Cardiac fibroblast (primary cell): ENCODE measurements at regions not wholly inside any gene's neighbourhood (a gene's known extent, or its start where the extent isn't known, plus 50 kb on each side); places are given as distances from the start of the nearest gene placed in this dataset.

Experiments
- DNase-seq, 2 donors: peaks; one replicate each; pipeline versions ENCODE4 v3.0.0 to v3.0.0-alpha.2; 2010; ENCODE audit warnings: low read depth in 2 of 2
- H3K4me3 ChIP-seq, 2 donors: replicated peaks in 1 of 2; 1 replicate in 1 of 2; 2 replicates in 1 of 2; pipeline ENCODE4 v1.5.1; 2011; ENCODE audit warnings: low read depth in 2 of 2, low read length in 2 of 2, mild to moderate bottlenecking in 2 of 2, moderate library complexity in 1 of 2
- TF ChIP-seq, protein P1 (sequence below): IDR thresholded peaks from one replicate; pipeline ENCODE4 v1.5.1; 2011; ENCODE audit warnings: low read depth, mild to moderate bottlenecking, low read length, inconsistent platforms

GRCh38 chr18:27579364-27579763 lies 394.3 kb upstream of the CHST9 start:
- DNase-seq, result no peak
- TF ChIP-seq, protein P1, sequence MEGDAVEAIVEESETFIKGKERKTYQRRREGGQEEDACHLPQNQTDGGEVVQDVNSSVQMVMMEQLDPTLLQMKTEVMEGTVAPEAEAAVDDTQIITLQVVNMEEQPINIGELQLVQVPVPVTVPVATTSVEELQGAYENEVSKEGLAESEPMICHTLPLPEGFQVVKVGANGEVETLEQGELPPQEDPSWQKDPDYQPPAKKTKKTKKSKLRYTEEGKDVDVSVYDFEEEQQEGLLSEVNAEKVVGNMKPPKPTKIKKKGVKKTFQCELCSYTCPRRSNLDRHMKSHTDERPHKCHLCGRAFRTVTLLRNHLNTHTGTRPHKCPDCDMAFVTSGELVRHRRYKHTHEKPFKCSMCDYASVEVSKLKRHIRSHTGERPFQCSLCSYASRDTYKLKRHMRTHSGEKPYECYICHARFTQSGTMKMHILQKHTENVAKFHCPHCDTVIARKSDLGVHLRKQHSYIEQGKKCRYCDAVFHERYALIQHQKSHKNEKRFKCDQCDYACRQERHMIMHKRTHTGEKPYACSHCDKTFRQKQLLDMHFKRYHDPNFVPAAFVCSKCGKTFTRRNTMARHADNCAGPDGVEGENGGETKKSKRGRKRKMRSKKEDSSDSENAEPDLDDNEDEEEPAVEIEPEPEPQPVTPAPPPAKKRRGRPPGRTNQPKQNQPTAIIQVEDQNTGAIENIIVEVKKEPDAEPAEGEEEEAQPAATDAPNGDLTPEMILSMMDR, result no peak
- no peak overlapping the region for H3K4me3 ChIP-seq

DNA sequence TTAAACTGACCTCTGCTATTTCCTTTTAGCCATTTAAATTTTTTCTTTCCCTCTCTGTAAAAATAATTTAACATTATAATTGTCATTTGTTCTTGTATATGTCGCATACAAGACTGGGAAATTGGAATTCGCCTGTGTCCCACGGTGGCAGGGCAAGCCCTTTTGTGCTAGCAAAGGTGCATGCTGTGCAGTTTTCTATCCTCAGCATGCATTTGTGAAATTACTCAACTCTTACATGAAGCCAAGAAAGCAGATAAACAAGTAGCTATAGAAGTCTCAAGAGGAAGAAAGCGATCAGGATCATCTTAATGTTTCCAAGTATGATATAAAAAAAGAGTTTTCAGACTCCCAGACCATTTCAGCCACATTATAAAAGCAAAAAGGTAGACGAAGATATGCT lies 392.6 kb upstream of the CHST9 start:
- H3K4me3 ChIP-seq, result no peak overlapping the region
- TF ChIP-seq, protein P1, result no peak
- DNase-seq, result no peak

DNA sequence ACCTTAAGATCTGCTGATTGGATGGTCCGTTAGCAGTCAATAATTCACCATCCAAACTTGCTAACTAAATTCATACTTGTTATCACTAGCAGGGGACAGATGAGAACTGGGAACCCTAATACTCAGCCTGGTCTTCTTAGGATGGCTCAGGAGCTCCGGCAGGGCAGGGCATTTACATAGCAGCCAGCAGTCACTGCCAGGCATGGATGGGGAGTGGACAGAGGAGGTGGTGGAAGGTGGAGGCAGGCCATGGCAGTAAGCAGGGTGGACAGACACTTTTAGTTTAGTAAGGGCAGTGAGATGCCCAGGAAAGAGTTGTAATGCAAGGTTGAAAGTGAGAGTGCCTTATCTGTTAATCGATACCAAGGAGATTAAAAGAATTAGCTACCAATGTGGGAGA lies 392.2 kb upstream of the CHST9 start:
- DNase-seq, result no peak
- no peak overlapping the region for H3K4me3 ChIP-seq
- TF ChIP-seq, protein P1, result no peak

DNA sequence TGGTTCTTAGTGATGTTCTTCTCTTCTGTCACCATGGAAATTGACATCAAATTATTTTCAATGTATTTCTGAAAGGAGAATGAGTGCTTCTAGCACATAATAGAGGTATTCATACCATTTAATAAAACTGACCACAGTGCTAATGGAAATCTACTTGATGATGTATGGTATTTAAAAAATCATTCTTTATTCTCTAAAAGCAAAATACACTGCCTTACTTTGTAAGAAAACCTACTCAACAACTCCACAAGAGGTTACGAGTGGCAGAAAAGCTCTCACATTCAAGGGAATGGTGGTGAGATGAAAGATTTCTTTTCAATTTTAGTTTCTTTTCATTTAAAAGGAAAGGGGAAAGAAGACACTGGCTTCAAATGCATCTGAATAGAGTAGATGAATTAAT lies 382.3 kb upstream of the CHST9 start:
- TF ChIP-seq, protein P1, result no peak
- no peak for DNase-seq
- H3K4me3 ChIP-seq, result no peak overlapping the region

- DNase-seq, result no peak
- TF ChIP-seq, protein P1, result no peak
- no peak overlapping the region for H3K4me3 ChIP-seq
These were observed 379.0 kb upstream of the CHST9 start for GRCh38 chr18:27564066-27564465.

DNA sequence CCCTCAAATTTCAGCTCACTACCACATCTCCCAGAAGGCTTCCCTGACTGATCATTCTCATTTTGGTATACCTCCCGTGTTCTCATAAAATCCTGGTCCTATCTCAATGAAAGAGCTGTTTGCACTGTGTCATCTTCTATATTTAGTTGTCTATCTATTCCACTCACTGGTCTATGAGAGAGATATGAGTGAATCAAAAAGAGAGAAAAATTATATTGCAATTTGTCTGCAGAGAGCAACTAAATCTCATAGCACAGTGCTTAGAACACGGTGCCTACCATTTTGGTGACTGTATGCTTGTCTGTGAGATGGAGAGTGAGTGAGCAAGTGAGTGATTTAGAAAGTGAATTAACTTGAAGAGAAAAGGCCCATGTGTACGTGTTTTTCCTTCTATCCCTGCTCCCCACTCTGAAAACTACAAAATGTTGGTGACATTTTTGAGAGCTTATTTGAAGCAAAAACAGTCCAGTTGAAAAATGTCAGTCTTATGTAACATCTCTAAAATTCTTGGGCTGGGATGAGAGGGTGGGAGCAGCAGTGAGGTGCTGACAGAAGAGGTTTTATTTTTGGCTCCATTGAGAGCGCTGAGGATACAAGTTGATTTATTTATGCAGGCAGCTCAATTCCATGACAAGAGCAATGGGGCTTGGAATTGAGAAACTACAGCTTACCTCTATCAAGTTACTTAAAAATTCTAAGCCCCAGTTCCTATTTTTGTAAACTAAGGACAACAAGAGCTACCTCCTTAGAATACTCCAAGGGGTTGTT lies 373.5 kb upstream of the CHST9 start:
- H3K4me3 ChIP-seq, result no peak overlapping the region
- no peak for DNase-seq
- TF ChIP-seq, protein P1, result no peak

GRCh38 chr18:27556741-27557140 lies 371.6 kb upstream of the CHST9 start:
- TF ChIP-seq, protein P1, result no peak
- no peak for DNase-seq
- H3K4me3 ChIP-seq, result no peak overlapping the region
